AG04450 (cell line): ENCODE measurements at regions not wholly inside any gene's neighbourhood (a gene's known extent, or its start where the extent isn't known, plus 50 kb on each side); places are given as distances from the start of the nearest gene placed in this dataset.

Source experiments
- CTCF ChIA-PET: fragments of 300-600, 350-600 bp; formaldehyde crosslinking; extraction: SDS; loops from one replicate; lab custom pipeline; 2022; ENCODE audit warnings: antibody characterized with exemption, inconsistent platforms; lab: Charles Lee
- POLR2A ChIA-PET: fragments of 350-600 bp; formaldehyde crosslinking; extraction: SDS; loops from one replicate; lab custom pipeline; 2021; ENCODE audit warnings: antibody characterized with exemption, inconsistent platforms; lab: Yijun Ruan, JAX
- DNase-seq: peaks from one replicate; pipeline ENCODE4 v3.0.0-alpha.2; 2011; ENCODE audit warnings: low read depth, low spot score
- H3K27ac ChIP-seq: one replicate; pipeline ENCODE4 v1.5.1; 2012; ENCODE audit warnings: low read depth, low read length, control low read depth
- H3K27me3 ChIP-seq: one replicate; pipeline ENCODE4 v1.6.0; 2012; ENCODE audit warnings: low read length; ENCODE audit not compliant: control insufficient read depth, insufficient read depth
- H3K4me3 ChIP-seq: 2 replicates; pipeline ENCODE4 v1.5.1; 2011; ENCODE audit warnings: mild to moderate bottlenecking, low read depth, low read length, control low read depth
- H3K9me3 ChIP-seq: 2 replicates; pipeline ENCODE4 v1.5.1; 2012; ENCODE audit warnings: low read length; ENCODE audit not compliant: control insufficient read depth, insufficient read depth
- TF ChIP-seq, protein P1 (sequence below): IDR thresholded peaks from 2 replicates; pipeline ENCODE4 v1.5.1; 2011; ENCODE audit warnings: low read depth, low read length, control low read depth, inconsistent platforms

DNA sequence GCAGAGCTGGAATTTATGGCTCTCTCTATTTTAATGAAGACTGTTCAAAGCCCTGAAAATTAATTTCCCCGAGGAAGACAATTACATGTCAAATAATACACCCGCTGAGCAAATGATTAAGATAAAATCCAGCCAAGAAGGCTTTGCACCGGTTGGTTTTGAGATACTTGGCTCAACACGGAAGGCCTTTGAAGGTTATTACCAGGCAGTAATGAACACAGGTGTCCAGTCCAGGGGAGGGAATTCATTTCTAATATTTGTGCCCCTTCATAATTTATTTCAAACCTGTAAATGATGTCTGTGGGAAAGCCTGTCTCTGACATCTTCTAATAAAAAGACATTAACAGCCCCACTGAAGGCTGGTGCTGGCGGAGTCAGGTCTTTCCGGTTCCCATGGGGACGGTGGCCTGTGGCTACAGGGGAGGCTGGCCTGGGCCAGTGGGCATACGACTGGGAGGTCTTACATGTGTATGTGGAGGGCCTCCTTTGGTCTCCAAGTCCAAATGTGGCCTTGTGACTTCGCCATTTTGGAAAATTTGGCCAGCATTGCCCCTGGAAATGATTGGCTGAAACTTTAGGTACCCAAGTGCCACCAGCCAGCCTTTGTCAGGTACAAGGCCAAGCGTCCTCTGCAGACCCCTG lies 49.9 kb upstream of the IQSEC1 start:
- no peaks in the 10 kb centered on the region for H3K9me3 ChIP-seq
- H3K27me3 ChIP-seq: no peaks in the 10 kb centered on the region
- ChIA-PET CTCF (no interaction called here), POLR2A (no interaction called here)
- no peak overlapping the region for H3K4me3 ChIP-seq
- no peak overlapping the region for H3K27ac ChIP-seq
- TF ChIP-seq, protein P1, sequence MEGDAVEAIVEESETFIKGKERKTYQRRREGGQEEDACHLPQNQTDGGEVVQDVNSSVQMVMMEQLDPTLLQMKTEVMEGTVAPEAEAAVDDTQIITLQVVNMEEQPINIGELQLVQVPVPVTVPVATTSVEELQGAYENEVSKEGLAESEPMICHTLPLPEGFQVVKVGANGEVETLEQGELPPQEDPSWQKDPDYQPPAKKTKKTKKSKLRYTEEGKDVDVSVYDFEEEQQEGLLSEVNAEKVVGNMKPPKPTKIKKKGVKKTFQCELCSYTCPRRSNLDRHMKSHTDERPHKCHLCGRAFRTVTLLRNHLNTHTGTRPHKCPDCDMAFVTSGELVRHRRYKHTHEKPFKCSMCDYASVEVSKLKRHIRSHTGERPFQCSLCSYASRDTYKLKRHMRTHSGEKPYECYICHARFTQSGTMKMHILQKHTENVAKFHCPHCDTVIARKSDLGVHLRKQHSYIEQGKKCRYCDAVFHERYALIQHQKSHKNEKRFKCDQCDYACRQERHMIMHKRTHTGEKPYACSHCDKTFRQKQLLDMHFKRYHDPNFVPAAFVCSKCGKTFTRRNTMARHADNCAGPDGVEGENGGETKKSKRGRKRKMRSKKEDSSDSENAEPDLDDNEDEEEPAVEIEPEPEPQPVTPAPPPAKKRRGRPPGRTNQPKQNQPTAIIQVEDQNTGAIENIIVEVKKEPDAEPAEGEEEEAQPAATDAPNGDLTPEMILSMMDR: no peak
- DNase-seq: no peak
